ENCODE measurements at regions not wholly inside any gene's neighbourhood (a gene's known extent, or its start where the extent isn't known, plus 50 kb on each side); places are given as distances from the start of the nearest gene placed in this dataset.
A peak's percentile ranks its signal among the peaks of the same experiment; 100 is the strongest.

GRCh38 chr5:61654876-61655275, 322.8 kb downstream of the ZSWIM6 start:
- DNase-seq = no peak

GRCh38 chr5:61657010-61657409, 325.0 kb downstream of the ZSWIM6 start:
- DNase-seq = no peak

- DNase-seq = no peak
These were observed 325.6 kb downstream of the ZSWIM6 start for GRCh38 chr5:61657686-61658085.

- peak; percentile 76 for DNase-seq
These were observed 326.5 kb downstream of the ZSWIM6 start for GRCh38 chr5:61658592-61659008.

GRCh38 chr5:61659221-61659696, 327.2 kb downstream of the ZSWIM6 start:
- DNase-seq = no peak

GRCh38 chr5:61662670-61663069, 330.6 kb downstream of the ZSWIM6 start:
- no peak for DNase-seq

- DNase-seq = no peak
These were observed 334.1 kb downstream of the ZSWIM6 start for GRCh38 chr5:61666064-61666621.

- no peak for DNase-seq
These were observed 335.6 kb downstream of the ZSWIM6 start for GRCh38 chr5:61667525-61668218.

GRCh38 chr5:61669531-61669930, 337.5 kb downstream of the ZSWIM6 start:
- DNase-seq = no peak

- DNase-seq = no peak
These were observed 338.9 kb downstream of the ZSWIM6 start for GRCh38 chr5:61670941-61671340.

GRCh38 chr5:61673007-61673735, 341.1 kb downstream of the ZSWIM6 start:
- DNase-seq = no peak

GRCh38 chr5:61674378-61674777, 342.3 kb downstream of the ZSWIM6 start:
- no peak for DNase-seq

- no peak for DNase-seq
These were observed 343.1 kb downstream of the ZSWIM6 start for GRCh38 chr5:61675015-61675692.

- no peak for DNase-seq
These were observed 345.2 kb downstream of the ZSWIM6 start for GRCh38 chr5:61677220-61677619.

GRCh38 chr5:61678966-61679365, 346.9 kb downstream of the ZSWIM6 start:
- no peak for DNase-seq

- no peak for DNase-seq
These were observed 347.5 kb downstream of the ZSWIM6 start for GRCh38 chr5:61679562-61679961.

- no peak for DNase-seq
These were observed 348.2 kb downstream of the ZSWIM6 start for GRCh38 chr5:61680247-61680646.

- DNase-seq = no peak
These were observed 351.1 kb downstream of the ZSWIM6 start for GRCh38 chr5:61683148-61683547.

- DNase-seq = no peak
These were observed 351.9 kb downstream of the ZSWIM6 start for GRCh38 chr5:61683926-61684325.

- no peak for DNase-seq
These were observed 354.6 kb downstream of the ZSWIM6 start for GRCh38 chr5:61686491-61687257.

GRCh38 chr5:61687371-61687770, 355.3 kb downstream of the ZSWIM6 start:
- DNase-seq = no peak

GRCh38 chr5:61689153-61689846, 357.2 kb downstream of the ZSWIM6 start:
- DNase-seq = no peak

Data from stimulated activated naive CD4-positive, alpha-beta T cell treated with Interleukin-2 at 50 U/mL for 16 hours (primary cell).